ENCODE measurements at regions not wholly inside any gene's neighbourhood (a gene's known extent, or its start where the extent isn't known, plus 50 kb on each side); places are given as distances from the start of the nearest gene placed in this dataset.

DNA sequence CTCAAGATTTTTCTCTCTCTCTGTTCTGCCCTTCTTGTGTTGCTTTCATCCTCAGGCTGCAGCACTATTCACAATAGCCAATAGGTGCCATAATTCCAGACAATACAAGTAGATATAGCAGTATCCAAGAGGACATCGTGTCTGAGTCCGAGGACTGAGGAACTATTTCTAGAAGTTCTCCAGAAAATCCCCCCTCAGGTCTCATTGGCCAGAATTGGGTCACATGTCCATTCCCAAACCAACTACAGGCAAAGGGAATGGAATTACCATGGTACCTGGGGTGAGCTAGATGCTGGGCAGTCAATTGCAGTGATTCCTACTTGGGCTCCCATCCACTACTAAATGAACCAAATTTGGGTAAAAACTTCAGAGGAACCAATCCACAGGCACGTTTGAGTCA lies 301.9 kb upstream of the RASGEF1B start:
- Histone ChIP-seq H3K4me3 (ENCODE audit: low read depth, low read length) (no peak overlapping the region), H3K9me3 (no peaks in the 10 kb centered on the region)

DNA sequence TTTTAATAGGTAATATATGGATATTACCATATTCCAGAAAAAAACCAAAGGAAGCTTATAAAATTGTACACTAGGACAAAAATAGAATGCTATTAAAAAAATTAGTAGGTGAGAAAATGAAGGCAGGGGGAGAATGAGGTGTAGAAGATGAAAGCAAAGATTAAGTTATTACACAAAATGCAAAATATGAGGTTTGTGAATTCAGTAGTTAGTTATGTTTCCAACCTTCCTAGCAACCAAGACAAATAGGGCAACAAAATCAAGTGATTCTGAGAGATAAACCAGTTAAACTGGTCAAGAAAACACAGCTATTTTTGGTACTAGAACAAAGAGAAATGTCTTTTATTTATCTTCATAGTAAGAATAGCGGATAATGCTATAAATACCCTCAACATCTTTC lies 300.0 kb upstream of the RASGEF1B start:
- Histone ChIP-seq H3K4me3 (ENCODE audit: low read depth, low read length) (no peak overlapping the region), H3K4me1 (no peaks in the 10 kb centered on the region), H3K9me3 (no peaks in the 10 kb centered on the region), H3K36me3 (no peaks in the 10 kb centered on the region), H3K27me3 (no peaks in the 10 kb centered on the region)
- DNase-seq = no peak
- TF ChIP-seq, protein P1, sequence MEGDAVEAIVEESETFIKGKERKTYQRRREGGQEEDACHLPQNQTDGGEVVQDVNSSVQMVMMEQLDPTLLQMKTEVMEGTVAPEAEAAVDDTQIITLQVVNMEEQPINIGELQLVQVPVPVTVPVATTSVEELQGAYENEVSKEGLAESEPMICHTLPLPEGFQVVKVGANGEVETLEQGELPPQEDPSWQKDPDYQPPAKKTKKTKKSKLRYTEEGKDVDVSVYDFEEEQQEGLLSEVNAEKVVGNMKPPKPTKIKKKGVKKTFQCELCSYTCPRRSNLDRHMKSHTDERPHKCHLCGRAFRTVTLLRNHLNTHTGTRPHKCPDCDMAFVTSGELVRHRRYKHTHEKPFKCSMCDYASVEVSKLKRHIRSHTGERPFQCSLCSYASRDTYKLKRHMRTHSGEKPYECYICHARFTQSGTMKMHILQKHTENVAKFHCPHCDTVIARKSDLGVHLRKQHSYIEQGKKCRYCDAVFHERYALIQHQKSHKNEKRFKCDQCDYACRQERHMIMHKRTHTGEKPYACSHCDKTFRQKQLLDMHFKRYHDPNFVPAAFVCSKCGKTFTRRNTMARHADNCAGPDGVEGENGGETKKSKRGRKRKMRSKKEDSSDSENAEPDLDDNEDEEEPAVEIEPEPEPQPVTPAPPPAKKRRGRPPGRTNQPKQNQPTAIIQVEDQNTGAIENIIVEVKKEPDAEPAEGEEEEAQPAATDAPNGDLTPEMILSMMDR (IDR thresholded peaks at IDR 0.05; ENCODE audit: low read depth, low read length) = no peak

More for the DNA sequence above, 301.9 kb upstream of the RASGEF1B start:
- Histone ChIP-seq H3K27me3 (no peaks in the 10 kb centered on the region), H3K4me1 (no peaks in the 10 kb centered on the region), H3K36me3 (no peaks in the 10 kb centered on the region)
- DNase-seq = no peak
- TF ChIP-seq, protein P1 (IDR thresholded peaks at IDR 0.05; ENCODE audit: low read depth, low read length) = no peak

DNA sequence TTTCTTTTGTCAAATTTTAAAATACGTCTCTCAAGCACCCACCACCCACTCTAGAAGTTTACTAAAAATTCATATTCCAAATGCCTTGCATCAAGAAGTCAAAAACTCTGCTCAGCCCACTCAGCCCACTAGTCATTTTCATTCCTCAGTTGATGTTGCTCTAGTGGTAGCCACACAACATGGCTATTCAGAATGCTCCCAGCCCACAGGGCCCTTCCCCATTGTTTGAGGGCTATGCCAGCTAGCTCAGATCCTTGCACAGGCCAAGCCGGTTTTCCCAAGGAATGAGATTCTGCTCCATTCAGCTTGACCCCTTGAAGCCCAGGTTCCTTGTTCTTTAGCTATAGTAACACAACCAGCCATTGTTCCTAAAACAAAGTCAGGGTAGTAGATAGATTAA lies 297.5 kb upstream of the RASGEF1B start:
- no peak for DNase-seq
- Histone ChIP-seq H3K4me3 (ENCODE audit: low read depth, low read length) (no peak overlapping the region), H3K9me3 (no peaks in the 10 kb centered on the region), H3K27me3 (no peaks in the 10 kb centered on the region), H3K36me3 (no peaks in the 10 kb centered on the region), H3K4me1 (no peaks in the 10 kb centered on the region)
- TF ChIP-seq, protein P1 (IDR thresholded peaks at IDR 0.05; ENCODE audit: low read depth, low read length) = no peak

DNA sequence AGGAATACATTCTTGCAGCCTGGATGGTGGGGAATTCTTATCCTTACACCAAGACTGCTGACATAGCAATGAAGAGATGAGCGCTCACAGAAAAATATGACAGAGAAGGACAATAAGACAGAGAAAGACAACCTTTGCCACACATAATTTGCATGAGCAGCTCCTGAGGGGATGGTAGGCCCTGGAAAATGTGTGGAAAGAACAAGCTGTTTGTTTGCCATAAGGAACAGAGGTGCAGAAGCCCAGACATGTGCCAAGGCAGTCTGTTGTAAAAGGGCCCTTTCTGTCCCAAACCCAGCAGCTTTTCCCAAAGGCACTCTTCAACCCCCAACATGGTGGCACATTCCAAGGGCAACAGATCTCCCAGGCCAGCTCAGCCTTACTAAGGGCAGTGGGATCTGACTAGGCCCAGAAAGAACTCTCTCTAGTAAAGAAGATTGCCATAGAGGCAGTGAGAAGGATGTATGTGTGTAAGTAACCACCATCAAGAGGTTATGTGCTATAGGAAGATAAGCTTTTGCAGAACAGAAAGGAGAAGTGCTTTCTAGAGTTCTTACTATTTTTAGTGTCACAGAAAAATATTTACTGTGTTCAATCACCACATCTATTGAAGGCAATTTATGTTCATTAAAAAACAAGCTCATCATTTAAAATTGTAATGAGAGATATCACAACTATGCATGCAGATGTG lies 287.0 kb upstream of the RASGEF1B start:
- Histone ChIP-seq H3K9me3 (no peaks in the 10 kb centered on the region), H3K4me1 (no peaks in the 10 kb centered on the region), H3K4me3 (ENCODE audit: low read depth, low read length) (no peak overlapping the region), H3K27me3 (no peaks in the 10 kb centered on the region), H3K36me3 (no peaks in the 10 kb centered on the region)
- TF ChIP-seq, protein P1 (IDR thresholded peaks at IDR 0.05; ENCODE audit: low read depth, low read length) = no peak
- no peak for DNase-seq

DNA sequence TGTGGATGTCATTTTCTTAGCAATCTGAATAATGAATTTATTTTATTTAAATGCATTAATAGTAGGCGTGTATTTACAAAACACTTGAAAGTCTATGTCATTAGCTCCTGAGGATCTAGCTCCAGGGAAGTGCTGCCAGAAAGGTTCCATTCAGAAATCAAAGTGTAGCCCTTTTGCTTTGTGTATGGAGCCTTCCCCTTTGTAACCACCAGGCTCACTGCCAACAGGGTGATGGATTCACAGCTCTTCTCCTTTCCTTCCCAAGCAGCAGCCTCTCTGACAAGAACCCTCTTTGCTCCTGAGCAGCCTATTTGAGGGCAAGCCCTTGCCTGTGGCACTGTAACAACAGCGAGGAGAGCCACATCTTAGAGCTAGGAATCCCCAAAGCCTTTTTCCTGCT lies 286.0 kb upstream of the RASGEF1B start:
- Histone ChIP-seq H3K9me3 (no peaks in the 10 kb centered on the region), H3K4me3 (ENCODE audit: low read depth, low read length) (no peak overlapping the region), H3K4me1 (no peaks in the 10 kb centered on the region), H3K36me3 (no peaks in the 10 kb centered on the region), H3K27me3 (peaks cover 4% of the 10 kb centered on the region; the same call in 1 of the 2 replicates)
- TF ChIP-seq, protein P1 (IDR thresholded peaks at IDR 0.05; ENCODE audit: low read depth, low read length) = no peak
- no peak for DNase-seq

DNA sequence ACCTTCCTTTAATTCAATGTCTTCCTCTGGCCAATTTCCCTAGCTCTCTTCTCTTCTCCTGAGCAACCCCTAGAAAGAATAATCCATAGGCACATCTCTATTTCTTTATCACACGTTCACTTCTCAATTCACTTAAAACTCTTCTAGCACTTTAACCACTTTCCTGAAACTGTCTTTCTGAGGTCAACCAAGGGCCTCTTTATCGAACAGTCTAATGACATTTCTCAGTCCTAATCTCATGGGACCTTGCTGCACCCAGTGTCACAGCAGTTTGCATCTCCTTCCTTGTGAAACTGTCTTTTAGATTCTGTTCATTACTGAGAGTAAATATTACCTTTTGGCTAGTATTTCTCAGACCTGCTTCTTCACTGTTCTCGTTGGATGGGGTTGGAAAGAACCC lies 285.3 kb upstream of the RASGEF1B start:
- no peak overlapping the region for H3K4me3 ChIP-seq (ENCODE audit: low read depth, low read length)
- H3K9me3 ChIP-seq = no peaks in the 10 kb centered on the region
- no peaks in the 10 kb centered on the region for H3K4me1 ChIP-seq
- H3K36me3 ChIP-seq = no peaks in the 10 kb centered on the region
- H3K27me3 ChIP-seq = peaks cover 4% of the 10 kb centered on the region; the same call in 1 of the 2 replicates
- no peak for DNase-seq
- TF ChIP-seq, protein P1 (IDR thresholded peaks at IDR 0.05; ENCODE audit: low read depth, low read length) = no peak

Measured in BE2C (cell line).